ENCODE measurements at regions not wholly inside any gene's neighbourhood (a gene's known extent, or its start where the extent isn't known, plus 50 kb on each side); places are given as distances from the start of the nearest gene placed in this dataset.

DNA sequence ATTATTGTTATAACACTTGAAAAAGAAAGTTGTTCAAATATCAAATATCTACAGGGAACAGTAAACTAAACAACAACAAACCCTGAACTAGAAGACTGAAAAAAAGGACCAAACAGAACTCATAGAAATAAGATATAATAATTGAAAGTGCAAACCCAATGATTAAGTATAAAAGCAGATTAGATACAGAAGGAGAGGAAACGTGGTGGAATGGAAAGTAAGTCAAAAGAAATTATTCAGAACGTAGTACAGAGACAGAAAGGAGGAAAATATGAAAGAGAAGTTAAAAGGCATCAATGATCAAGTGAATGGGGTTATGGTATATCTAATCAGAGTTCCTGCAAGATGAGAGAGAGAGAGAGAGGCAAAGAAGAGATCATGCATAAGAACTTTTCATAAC lies 174.2 kb upstream of the DACH1 start:
- Histone ChIP-seq H3K4me1 (ENCODE audit: low read depth) (no peaks in the 10 kb centered on the region), H3K36me3 (ENCODE audit: low read depth) (no peaks in the 10 kb centered on the region), H3K4me3 (no peak overlapping the region), H3K9me3 (no peaks in the 10 kb centered on the region)
- DNase-seq (no peak), ATAC-seq (no peak)
- intact Hi-C loops (cut with DNase I, micrococcal nuclease), result no loop called here
- TF ChIP-seq, protein P1, sequence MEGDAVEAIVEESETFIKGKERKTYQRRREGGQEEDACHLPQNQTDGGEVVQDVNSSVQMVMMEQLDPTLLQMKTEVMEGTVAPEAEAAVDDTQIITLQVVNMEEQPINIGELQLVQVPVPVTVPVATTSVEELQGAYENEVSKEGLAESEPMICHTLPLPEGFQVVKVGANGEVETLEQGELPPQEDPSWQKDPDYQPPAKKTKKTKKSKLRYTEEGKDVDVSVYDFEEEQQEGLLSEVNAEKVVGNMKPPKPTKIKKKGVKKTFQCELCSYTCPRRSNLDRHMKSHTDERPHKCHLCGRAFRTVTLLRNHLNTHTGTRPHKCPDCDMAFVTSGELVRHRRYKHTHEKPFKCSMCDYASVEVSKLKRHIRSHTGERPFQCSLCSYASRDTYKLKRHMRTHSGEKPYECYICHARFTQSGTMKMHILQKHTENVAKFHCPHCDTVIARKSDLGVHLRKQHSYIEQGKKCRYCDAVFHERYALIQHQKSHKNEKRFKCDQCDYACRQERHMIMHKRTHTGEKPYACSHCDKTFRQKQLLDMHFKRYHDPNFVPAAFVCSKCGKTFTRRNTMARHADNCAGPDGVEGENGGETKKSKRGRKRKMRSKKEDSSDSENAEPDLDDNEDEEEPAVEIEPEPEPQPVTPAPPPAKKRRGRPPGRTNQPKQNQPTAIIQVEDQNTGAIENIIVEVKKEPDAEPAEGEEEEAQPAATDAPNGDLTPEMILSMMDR (IDR thresholded peaks at IDR 0.05), result no peak

DNA sequence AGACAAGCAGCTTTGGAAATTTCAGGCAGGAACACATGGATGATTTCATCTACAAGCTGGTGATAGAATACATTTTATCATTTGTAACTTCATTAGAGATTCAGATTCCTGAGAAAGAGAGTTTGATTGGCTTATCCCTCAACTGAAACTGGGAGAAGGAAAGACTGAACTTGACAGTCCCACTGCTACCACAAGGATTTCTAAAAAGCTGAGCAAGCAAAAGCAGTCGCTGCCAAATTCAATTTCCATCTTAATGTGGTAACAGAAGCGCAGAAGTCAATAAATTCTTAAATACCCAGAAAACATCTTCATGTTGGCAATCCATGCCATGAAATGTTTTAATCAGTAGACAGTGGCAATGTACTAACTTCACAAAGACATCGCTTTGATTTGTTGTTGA lies 172.1 kb upstream of the DACH1 start:
- Histone ChIP-seq H3K36me3 (ENCODE audit: low read depth) (no peaks in the 10 kb centered on the region), H3K4me1 (ENCODE audit: low read depth) (no peaks in the 10 kb centered on the region), H3K9me3 (no peaks in the 10 kb centered on the region), H3K4me3 (no peak overlapping the region)
- TF ChIP-seq, protein P1 (IDR thresholded peaks at IDR 0.05), result no peak
- ATAC-seq (no peak), DNase-seq (no peak)
- intact Hi-C loops (cut with DNase I, micrococcal nuclease), result no loop called here

DNA sequence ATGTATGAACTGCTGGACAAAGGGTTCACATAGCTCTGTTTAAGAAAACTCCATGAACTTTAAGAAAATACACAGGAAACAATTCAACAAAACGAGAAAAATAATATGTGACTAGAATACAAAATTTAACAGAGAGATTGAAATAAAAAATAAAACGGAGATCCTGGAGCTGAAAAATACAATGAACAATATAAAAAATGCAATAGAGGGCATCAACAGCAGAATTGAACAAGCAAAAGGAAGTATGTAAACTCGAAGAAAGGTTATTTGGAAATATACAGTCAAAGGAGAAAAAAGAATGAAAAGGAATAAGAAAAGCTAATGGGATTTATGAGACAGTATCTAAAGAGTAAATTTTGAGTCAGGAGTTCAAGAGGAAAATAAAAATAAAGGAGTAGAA lies 163.0 kb upstream of the DACH1 start:
- Histone ChIP-seq H3K36me3 (ENCODE audit: low read depth) (no peaks in the 10 kb centered on the region), H3K4me1 (ENCODE audit: low read depth) (no peaks in the 10 kb centered on the region), H3K9me3 (peaks cover 2% of the 10 kb centered on the region), H3K4me3 (no peak overlapping the region)
- no peak for DNase-seq
- intact Hi-C loops (cut with DNase I, micrococcal nuclease), result no loop called here
- no peak for ATAC-seq
- TF ChIP-seq, protein P1 (IDR thresholded peaks at IDR 0.05), result no peak

DNA sequence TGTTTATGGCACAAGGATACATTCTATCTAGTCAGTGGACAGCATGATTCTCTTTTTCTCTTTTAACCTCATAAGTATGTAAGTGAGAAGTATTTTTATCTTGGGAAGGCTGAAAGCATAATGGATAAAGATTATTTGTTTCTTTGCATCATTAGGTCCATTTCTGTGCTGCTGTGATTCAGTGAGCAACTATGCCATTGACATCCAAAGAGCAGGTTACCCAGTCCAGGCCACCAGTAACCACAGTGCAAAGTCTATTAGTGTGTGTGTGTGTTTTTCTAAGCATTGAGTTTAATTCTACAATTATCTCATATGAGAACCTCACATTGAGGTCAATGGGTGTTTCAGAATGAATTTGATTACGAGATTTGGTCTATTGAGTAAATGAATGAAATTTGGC lies 158.8 kb upstream of the DACH1 start:
- Histone ChIP-seq H3K36me3 (ENCODE audit: low read depth) (no peaks in the 10 kb centered on the region), H3K9me3 (peaks cover 2% of the 10 kb centered on the region), H3K4me3 (no peak overlapping the region), H3K4me1 (ENCODE audit: low read depth) (no peaks in the 10 kb centered on the region)
- DNase-seq, result no peak
- intact Hi-C loops (cut with DNase I, micrococcal nuclease), result no loop called here
- no peak for ATAC-seq
- TF ChIP-seq, protein P1 (IDR thresholded peaks at IDR 0.05), result no peak

DNA sequence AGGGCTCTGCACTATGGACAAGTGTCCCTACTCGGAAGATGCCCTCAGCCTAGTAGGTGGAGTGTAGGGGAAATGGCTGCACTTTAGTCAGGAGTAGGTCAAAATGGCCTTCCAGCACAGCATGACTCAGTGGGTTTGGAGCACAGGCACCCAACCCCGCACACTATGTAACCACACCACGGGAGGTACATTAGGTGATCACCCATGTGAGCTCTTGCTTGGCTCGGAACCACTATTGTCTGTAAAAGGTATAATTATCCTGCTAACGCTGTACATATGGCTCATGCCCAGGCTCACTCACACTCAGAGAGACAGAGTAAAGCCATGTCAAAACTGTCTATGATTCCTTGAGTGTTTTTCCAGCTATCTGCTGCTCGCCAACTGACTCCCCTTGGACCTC lies 156.9 kb upstream of the DACH1 start:
- Histone ChIP-seq H3K4me1 (ENCODE audit: low read depth) (no peaks in the 10 kb centered on the region), H3K36me3 (ENCODE audit: low read depth) (no peaks in the 10 kb centered on the region), H3K9me3 (no peaks in the 10 kb centered on the region), H3K4me3 (no peak overlapping the region)
- TF ChIP-seq, protein P1 (IDR thresholded peaks at IDR 0.05), result no peak
- intact Hi-C loops (cut with DNase I, micrococcal nuclease), result no loop called here
- ATAC-seq (no peak), DNase-seq (no peak)

DNA sequence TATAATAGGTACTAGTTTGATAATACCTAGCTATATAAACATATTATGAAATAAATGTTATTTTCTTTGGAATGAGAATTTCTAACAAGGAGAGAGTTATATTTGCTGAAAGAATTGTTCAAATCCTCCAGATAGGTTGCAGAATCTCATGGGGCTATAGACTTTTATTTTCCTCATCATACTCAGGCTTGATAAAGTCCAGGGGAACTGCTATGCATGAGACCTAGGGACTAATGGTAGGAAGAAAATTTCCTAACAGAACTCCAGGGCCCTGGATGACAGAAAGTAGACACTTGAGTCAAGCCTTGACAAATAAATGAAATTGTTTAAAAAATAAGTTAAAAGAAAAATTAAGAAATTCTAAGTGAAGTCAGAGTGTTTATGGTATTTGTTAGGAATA lies 138.5 kb upstream of the DACH1 start:
- no peak overlapping the region for H3K4me3 ChIP-seq
- no peaks in the 10 kb centered on the region for H3K36me3 ChIP-seq (ENCODE audit: low read depth)
- H3K4me1 ChIP-seq (ENCODE audit: low read depth), result no peaks in the 10 kb centered on the region
- ATAC-seq (no peak), DNase-seq (no peak)
- intact Hi-C loops (cut with DNase I, micrococcal nuclease), result no loop called here
- no peaks in the 10 kb centered on the region for H3K9me3 ChIP-seq
- TF ChIP-seq, protein P1 (IDR thresholded peaks at IDR 0.05), result no peak

Measured in mucosa of descending colon (tissue), 3 donors.